Activated CD8-positive, alpha-beta memory T cell treated with anti-CD3 and anti-CD28 coated beads, Interleukin-2, amount 10 ng/mL, durations not matched to agents 7 days and 5 days (primary cell): ENCODE measurements at regions not wholly inside any gene's neighbourhood (a gene's known extent, or its start where the extent isn't known, plus 50 kb on each side); places are given as distances from the start of the nearest gene placed in this dataset.
"Not testable (repeated sequence)": the region's sequence is repeated elsewhere in the genome, so short reads cannot be mapped to it uniquely, and the experiment has no call there.

ENCODE experiments used
- ATAC-seq: fragments of 150-1000 bp; cut with Tn5 transposase; one replicate; pipeline ENCODE4 v1.10.0; 2021; ENCODE audit warnings: moderate library complexity
- CTCF ChIA-PET: fragments of 350-600 bp; sonication (Branson Sonifier 250); formaldehyde crosslinking; loops from one replicate; lab custom pipeline; 2021; ENCODE audit warnings: antibody characterized with exemption; lab: Charles Lee
- DNase-seq: peaks from one replicate; pipeline ENCODE4 v3.0.0-alpha.2; 2020
- H3K27ac Mint-ChIP-seq: one replicate; pipeline ENCODE4 v1.8.0; 2021; ENCODE audit warnings: mild to moderate bottlenecking, mixed read lengths
- H3K27me3 Mint-ChIP-seq: one replicate; pipeline ENCODE4 v1.8.0; 2021; ENCODE audit warnings: mixed read lengths
- H3K36me3 Mint-ChIP-seq: one replicate; pipeline ENCODE4 v1.8.0; 2021; ENCODE audit warnings: mild to moderate bottlenecking, mixed read lengths
- H3K4me1 Mint-ChIP-seq: one replicate; pipeline ENCODE4 v1.8.0; 2021; ENCODE audit warnings: mixed read lengths
- H3K4me3 Mint-ChIP-seq: one replicate; pipeline ENCODE4 v1.8.0; 2021; ENCODE audit warnings: mild to moderate bottlenecking, moderate library complexity, mixed read lengths
- H3K9me3 Mint-ChIP-seq: one replicate; pipeline ENCODE4 v1.8.0; 2022; ENCODE audit warnings: low read depth, mixed read lengths

GRCh38 chr2:131646669-131647297 lies 119.1 kb downstream of the CCDC74A start:
- H3K27me3 Mint-ChIP-seq, result peaks cover 53% of the 10 kb centered on the region
- no peaks in the 10 kb centered on the region for H3K9me3 Mint-ChIP-seq
- ATAC-seq (no peak), DNase-seq (no peak)
- no peak overlapping the region for H3K4me3 Mint-ChIP-seq
- CTCF ChIA-PET, result no interaction called here
- no peaks in the 10 kb centered on the region for H3K36me3 Mint-ChIP-seq
- no peak overlapping the region for H3K27ac Mint-ChIP-seq
- no peaks in the 10 kb centered on the region for H3K4me1 Mint-ChIP-seq

DNA sequence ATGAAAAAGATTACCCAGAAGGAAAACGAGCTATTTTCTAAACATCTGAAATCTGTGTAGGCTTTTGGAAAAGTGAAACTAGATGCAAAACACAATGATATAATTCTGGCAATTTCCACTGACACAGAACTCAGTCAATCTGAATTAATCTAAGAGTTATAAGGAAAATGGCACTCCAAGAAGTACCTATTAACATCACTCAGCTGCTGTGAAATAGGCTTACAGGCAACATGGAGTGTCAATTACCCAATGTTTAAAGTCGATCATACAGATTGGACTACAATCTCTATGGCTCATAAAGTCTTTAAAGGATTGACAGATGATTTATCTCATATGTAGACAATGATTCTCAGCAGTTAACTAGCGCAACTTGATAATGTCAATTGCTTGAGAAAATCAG lies 120.9 kb downstream of the CCDC74A start:
- H3K27ac Mint-ChIP-seq, CTCF ChIA-PET, H3K36me3 Mint-ChIP-seq, H3K4me3 Mint-ChIP-seq, H3K4me1 Mint-ChIP-seq, ATAC-seq, DNase-seq, H3K9me3 Mint-ChIP-seq: not testable (repeated sequence)
- peaks cover 57% of the 10 kb centered on the region for H3K27me3 Mint-ChIP-seq

- H3K36me3 Mint-ChIP-seq, H3K4me1 Mint-ChIP-seq, H3K9me3 Mint-ChIP-seq, H3K4me3 Mint-ChIP-seq, DNase-seq, H3K27ac Mint-ChIP-seq, CTCF ChIA-PET, ATAC-seq: not testable (repeated sequence)
- peaks cover 52% of the 10 kb centered on the region for H3K27me3 Mint-ChIP-seq
These were observed 124.6 kb downstream of the CCDC74A start for GRCh38 chr2:131652246-131652645.

DNA sequence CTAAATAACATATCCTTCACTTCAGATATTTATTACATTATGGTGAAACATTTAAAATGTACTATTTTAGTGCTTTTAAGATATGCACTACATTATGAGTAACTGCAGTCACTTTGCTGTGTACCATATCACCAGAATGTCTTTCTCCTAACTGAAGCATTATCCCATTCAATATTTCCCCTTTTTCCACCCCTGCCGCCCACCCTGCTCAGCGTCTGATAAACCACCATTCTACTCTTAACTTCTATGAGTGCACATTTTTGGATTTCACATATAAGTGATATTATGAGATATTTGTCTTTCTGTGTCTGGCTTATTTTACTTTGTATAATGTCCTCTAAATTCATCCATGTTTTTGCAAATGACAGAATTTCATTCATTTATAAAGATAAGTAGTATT lies 126.4 kb downstream of the CCDC74A start:
- CTCF ChIA-PET, H3K27ac Mint-ChIP-seq, DNase-seq, H3K9me3 Mint-ChIP-seq, ATAC-seq, H3K36me3 Mint-ChIP-seq, H3K4me1 Mint-ChIP-seq, H3K4me3 Mint-ChIP-seq: not testable (repeated sequence)
- H3K27me3 Mint-ChIP-seq, result peaks cover 40% of the 10 kb centered on the region

DNA sequence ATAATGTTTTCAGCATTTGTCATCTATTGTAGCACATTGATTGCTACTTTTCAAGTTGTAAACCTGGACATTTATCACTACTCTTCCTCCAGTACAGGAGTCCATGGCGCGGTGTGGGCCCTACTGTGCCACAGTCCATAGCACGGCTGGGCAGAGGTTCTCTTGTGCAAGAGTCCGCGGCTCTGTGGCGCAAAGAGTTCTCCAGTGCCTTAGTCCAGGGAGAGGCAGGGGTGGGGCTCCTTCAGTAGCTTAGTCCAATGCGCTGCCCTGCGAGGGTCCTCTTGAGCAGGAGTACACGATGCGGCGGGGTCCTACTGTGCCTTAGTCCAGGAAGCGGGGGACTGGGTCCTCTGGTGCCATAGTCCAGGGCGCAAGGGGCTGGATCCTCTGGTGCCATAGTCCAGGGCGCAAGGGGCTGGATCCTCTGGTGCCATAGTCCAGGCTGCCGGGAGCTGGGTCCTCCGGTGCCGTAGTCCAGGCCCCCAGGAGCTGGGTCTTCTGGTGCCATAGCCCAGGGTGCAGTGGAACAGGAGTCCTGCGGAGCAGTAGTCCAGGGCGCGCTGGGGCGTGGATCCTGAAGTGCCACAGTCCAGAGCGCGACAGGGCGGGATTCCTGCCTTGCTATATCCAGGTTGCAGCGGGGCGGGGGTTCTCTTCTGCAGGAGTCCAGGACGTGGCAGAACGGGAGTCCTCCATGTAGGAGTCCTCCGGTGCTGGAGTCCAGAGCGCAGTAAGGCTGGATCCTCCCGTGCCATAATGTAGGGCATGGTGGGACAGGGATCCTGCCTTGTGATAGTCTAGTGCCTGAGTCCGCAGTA lies 129.3 kb downstream of the CCDC74A start:
- peaks cover 34% of the 10 kb centered on the region for H3K27me3 Mint-ChIP-seq
- H3K4me1 Mint-ChIP-seq, result no peaks in the 10 kb centered on the region
- H3K9me3 Mint-ChIP-seq, result no peaks in the 10 kb centered on the region
- no peak overlapping the region for H3K27ac Mint-ChIP-seq
- H3K4me3 Mint-ChIP-seq, result no peak overlapping the region
- ATAC-seq, result no peak
- CTCF ChIA-PET, result no interaction called here
- no peak for DNase-seq
- H3K36me3 Mint-ChIP-seq, result no peaks in the 10 kb centered on the region

GRCh38 chr2:131657895-131658768 lies 130.4 kb downstream of the CCDC74A start:
- Mint-ChIP-seq H3K36me3 (no peaks in the 10 kb centered on the region), H3K27ac (no peak overlapping the region)
- CTCF ChIA-PET, result no interaction called here

DNA sequence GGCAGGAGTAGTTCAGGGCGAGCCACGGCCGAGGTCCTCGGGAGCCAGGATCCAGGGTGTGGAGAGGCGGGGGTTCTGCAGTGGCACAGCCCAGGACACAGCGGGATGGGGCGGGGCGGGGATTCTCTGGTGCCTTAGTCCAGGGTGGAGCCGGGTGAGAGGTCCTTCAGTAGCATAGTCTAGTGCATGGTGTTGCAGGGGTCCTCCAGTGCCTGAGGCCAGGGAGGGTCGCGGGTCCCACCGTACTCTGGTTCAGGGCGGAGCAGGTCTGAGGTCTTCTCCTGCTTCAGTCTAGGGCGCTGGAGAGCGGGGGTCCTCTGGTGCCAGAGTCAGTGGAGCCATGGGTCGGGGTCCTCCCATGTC lies 131.1 kb downstream of the CCDC74A start:
- CTCF ChIA-PET, result no interaction called here
- peaks cover 39% of the 10 kb centered on the region for H3K27me3 Mint-ChIP-seq

More at GRCh38 chr2:131657895-131658768, 130.4 kb downstream of the CCDC74A start:
- DNase-seq, result no peak
- H3K4me1 Mint-ChIP-seq, result no peaks in the 10 kb centered on the region
- no peak overlapping the region for H3K4me3 Mint-ChIP-seq
- H3K27me3 Mint-ChIP-seq, result peaks cover 35% of the 10 kb centered on the region
- no peaks in the 10 kb centered on the region for H3K9me3 Mint-ChIP-seq
- ATAC-seq, result no peak

DNA sequence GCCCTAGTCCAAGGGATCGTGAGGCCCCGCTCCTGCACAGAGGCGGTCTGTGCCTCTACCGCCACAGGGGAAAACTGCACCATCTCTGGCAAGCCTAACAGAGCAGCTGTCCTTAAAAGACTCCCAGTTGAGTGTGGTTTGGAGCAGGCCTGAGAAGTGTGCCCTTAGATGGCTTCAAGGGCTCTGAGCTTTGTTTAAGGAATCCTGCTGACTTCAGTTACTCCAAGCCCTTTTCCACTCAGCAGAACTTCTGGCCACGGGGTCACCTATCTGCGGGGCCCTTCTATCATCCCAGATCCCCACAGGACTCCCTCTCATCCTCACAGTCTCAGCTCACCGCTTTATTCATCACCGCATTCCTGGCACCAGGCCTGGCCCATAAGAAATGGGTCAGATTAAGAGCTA lies 131.5 kb downstream of the CCDC74A start:
- Mint-ChIP-seq H3K4me3 (no peak overlapping the region), H3K27me3 (peaks cover 39% of the 10 kb centered on the region), H3K9me3 (no peaks in the 10 kb centered on the region), H3K27ac (no peak overlapping the region), H3K4me1 (no peaks in the 10 kb centered on the region), H3K36me3 (no peaks in the 10 kb centered on the region)
- CTCF ChIA-PET, result no interaction called here
- ATAC-seq (no peak), DNase-seq (no peak)

More for the DNA sequence above, 131.1 kb downstream of the CCDC74A start:
- no peaks in the 10 kb centered on the region for H3K36me3 Mint-ChIP-seq
- H3K27ac Mint-ChIP-seq, result no peak overlapping the region
- DNase-seq (no peak), ATAC-seq (no peak)
- no peaks in the 10 kb centered on the region for H3K9me3 Mint-ChIP-seq
- H3K4me1 Mint-ChIP-seq, result no peaks in the 10 kb centered on the region
- no peak overlapping the region for H3K4me3 Mint-ChIP-seq

DNA sequence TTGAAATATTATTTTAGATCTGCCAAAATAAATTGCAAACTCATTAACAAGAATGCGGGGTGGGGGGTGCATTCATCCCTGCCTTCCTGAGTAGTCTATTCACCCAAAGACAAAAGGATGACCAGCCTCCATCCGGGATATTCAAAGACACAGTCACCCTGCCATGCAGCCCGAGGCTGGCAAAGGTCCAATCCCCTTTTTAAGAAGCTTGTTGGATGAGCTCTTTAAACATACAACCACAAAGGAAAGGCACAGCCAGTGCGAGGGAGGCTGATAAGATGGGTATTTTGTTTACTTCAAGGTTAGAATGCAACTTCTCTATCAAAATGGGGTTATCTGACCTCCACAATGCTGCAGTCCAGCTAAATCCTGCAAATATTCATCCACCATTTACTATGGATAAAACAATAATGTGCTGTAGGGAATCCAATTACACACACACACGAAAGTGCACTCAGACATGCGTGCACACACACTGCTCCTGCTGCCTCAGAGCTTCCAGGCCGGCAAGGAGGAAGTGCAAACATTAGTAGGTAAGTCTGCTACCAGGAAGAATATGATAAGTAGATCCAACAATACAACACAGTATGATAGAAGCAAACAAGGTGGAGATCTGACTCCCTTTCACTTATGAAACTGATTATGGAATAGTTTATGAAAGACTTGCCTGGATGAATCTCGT lies 133.6 kb downstream of the CCDC74A start:
- H3K4me3 Mint-ChIP-seq, DNase-seq, H3K27ac Mint-ChIP-seq, CTCF ChIA-PET, H3K4me1 Mint-ChIP-seq, ATAC-seq, H3K36me3 Mint-ChIP-seq, H3K9me3 Mint-ChIP-seq: not testable (repeated sequence)
- peaks cover 36% of the 10 kb centered on the region for H3K27me3 Mint-ChIP-seq

- not testable (repeated sequence) for H3K4me1 Mint-ChIP-seq, H3K36me3 Mint-ChIP-seq, H3K27ac Mint-ChIP-seq, H3K4me3 Mint-ChIP-seq, ATAC-seq, DNase-seq, H3K9me3 Mint-ChIP-seq
- CTCF ChIA-PET, result interaction anchor here (0.8 kb wide), 1 partner anchor 11 kb away, joined by 3 read pairs; no protein-coding TSS in a partner anchor
- peaks cover 41% of the 10 kb centered on the region for H3K27me3 Mint-ChIP-seq
These were observed 134.3 kb downstream of the CCDC74A start for GRCh38 chr2:131661884-131662535.

DNA sequence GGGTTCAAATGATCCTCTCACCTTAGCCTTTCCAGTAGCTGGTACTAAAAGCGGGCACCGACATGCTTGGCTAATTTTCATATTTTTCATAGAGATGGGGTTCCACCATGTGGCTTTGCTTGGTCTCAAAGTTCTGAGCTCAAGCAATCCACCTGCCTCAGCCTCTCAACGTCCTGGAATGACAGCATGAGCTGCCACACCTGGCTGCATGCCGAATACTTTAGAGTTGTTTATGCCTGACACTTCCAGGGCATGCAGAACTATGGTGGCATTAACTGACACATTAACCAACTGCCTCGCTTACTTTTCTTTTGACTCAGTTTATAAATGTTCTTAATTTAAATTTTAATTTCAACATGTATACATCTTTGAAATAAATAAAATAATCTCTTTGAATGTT lies 135.8 kb downstream of the CCDC74A start:
- peaks cover 41% of the 10 kb centered on the region for H3K27me3 Mint-ChIP-seq
- H3K27ac Mint-ChIP-seq, ATAC-seq, H3K4me3 Mint-ChIP-seq, H3K4me1 Mint-ChIP-seq, H3K36me3 Mint-ChIP-seq, DNase-seq, CTCF ChIA-PET, H3K9me3 Mint-ChIP-seq: not testable (repeated sequence)

- CTCF ChIA-PET, result interaction anchor here (1.4 kb wide), 1 partner anchor 9 kb away, joined by 3 read pairs; no protein-coding TSS in a partner anchor
These were observed 138.0 kb downstream of the CCDC74A start for GRCh38 chr2:131665716-131666115.

More at GRCh38 chr2:131665716-131666115, 138.0 kb downstream of the CCDC74A start:
- not testable (repeated sequence) for DNase-seq, H3K27ac Mint-ChIP-seq, H3K4me1 Mint-ChIP-seq, H3K36me3 Mint-ChIP-seq, ATAC-seq, H3K9me3 Mint-ChIP-seq, H3K4me3 Mint-ChIP-seq
- H3K27me3 Mint-ChIP-seq, result peaks cover 38% of the 10 kb centered on the region
